Hepatocyte (in vitro differentiated cells): ENCODE measurements at regions not wholly inside any gene's neighbourhood (a gene's known extent, or its start where the extent isn't known, plus 50 kb on each side); places are given as distances from the start of the nearest gene placed in this dataset.

ENCODE experiments used
- EZH2 ChIP-seq: fragments of 200-600 bp; sonication (generic); IDR thresholded peaks from 2 replicates; pipeline ENCODE4 v1.6.1; 2016; ENCODE audit warnings: antibody characterized with exemption, mild to moderate bottlenecking, borderline replicate concordance
- EZH2phosphoT487 ChIP-seq: fragments of 200-600 bp; sonication (generic); IDR thresholded peaks from one replicate; pipeline ENCODE4 v1.6.1; 2018; ENCODE audit warnings: antibody characterized with exemption, mild to moderate bottlenecking, low read depth, moderate library complexity; ENCODE audit not compliant: unreplicated experiment, severe bottlenecking
- TF ChIP-seq, protein P1 (sequence below): fragments of 200-600 bp; sonication (generic); IDR thresholded peaks from 2 replicates; pipeline ENCODE4 v1.5.1; 2016; ENCODE audit warnings: antibody characterized with exemption, mild to moderate bottlenecking; ENCODE audit not compliant: poor library complexity

GRCh38 chr14:42921901-42922300 is 1315.2 kb downstream of the LRFN5 start:
- TF ChIP-seq, protein P1, sequence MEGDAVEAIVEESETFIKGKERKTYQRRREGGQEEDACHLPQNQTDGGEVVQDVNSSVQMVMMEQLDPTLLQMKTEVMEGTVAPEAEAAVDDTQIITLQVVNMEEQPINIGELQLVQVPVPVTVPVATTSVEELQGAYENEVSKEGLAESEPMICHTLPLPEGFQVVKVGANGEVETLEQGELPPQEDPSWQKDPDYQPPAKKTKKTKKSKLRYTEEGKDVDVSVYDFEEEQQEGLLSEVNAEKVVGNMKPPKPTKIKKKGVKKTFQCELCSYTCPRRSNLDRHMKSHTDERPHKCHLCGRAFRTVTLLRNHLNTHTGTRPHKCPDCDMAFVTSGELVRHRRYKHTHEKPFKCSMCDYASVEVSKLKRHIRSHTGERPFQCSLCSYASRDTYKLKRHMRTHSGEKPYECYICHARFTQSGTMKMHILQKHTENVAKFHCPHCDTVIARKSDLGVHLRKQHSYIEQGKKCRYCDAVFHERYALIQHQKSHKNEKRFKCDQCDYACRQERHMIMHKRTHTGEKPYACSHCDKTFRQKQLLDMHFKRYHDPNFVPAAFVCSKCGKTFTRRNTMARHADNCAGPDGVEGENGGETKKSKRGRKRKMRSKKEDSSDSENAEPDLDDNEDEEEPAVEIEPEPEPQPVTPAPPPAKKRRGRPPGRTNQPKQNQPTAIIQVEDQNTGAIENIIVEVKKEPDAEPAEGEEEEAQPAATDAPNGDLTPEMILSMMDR = no peak
- TF ChIP-seq EZH2 (no peak), EZH2phosphoT487 (no peak)
